HG03457 (cell line): ENCODE measurements at regions not wholly inside any gene's neighbourhood (a gene's known extent, or its start where the extent isn't known, plus 50 kb on each side); places are given as distances from the start of the nearest gene placed in this dataset.
"Not testable (repeated sequence)": the region's sequence is repeated elsewhere in the genome, so short reads cannot be mapped to it uniquely, and the experiment has no call there.

Source experiments
- ATAC-seq: cut with Tn5 transposase; IDR thresholded peaks from one replicate; pipeline ENCODE4 v1.9.1; 2021; ENCODE audit warnings: moderate number of reproducible peaks; ENCODE audit not compliant: unreplicated experiment

DNA sequence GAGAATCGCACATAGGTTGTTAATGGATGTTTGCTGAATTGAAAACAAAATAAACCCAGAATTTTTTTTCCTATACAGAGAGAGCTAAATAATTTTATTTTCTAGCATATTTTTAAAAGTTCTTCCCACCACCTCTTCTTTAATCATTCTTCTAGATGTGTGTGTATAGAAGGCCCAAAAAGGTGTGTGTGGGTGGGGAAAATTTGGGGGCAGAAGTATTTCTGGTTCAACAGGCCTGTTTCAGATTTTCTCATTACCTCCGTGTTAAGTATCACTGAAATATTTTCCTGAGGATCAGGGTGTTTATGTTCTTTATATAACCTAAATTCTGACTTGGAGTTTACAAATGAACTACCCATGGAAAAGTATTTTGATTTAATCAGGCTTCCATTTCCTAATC, 144.2 kb upstream of the ZNF804B start:
- ATAC-seq, result no peak

DNA sequence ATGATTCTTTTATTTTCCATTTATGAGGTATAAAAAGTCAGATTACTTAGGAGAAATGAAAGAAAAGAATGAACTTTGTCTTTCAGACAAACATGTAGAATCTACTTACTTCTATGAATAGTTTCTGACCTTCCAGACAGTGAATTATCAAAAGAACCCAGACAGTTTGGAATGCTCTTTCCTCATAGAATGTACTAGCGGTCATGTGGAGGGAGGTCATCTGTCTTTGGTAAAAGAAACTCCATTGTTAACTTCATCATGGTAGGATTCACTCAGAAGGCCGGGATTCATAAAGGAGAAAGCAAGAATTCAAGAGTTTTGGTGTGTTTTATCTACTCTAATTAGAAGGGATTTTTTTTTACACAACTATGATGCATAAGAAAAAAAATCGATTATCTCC, 144.8 kb upstream of the ZNF804B start:
- no peak for ATAC-seq

DNA sequence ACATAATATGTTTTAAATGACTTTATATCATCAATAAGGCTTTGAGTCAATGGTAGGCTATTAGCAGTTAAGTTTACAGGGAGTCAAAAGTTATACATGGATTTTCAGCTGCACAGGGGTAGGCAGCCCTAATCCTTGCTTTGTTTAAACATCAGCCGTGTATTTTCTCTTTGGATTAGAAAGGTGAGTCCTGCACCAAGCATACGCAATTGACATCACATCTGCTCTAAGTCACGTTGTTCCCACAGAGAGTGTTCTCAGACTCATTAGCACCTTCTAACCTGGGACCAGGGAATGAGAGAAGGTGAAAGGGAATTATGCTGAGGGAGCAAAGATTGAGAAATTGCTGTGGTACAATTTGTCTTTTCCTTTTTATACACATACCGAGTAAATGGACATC, 148.6 kb upstream of the ZNF804B start:
- no peak for ATAC-seq

GRCh38 chr7:88600695-88601094, 158.8 kb upstream of the ZNF804B start:
- ATAC-seq, result no peak

DNA sequence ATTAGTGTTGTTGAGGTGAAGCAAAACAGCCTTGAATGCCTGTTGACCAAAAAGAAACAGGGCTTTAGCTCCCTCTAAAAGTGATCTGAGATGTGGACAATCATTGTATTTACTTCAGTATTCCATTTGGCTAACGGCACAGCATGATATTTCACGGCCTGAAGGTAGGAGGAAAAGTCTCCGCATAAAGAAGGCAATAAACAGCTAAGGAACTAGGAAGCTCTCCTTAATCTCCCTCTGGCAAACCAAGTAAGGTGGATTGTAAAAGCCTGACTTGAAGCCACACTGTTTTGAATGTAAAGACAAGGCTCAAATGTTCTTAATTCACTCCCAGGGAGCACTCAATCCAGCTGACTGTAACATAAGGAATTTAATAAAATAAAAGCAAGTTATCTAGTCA, 160.0 kb upstream of the ZNF804B start:
- no peak for ATAC-seq

DNA sequence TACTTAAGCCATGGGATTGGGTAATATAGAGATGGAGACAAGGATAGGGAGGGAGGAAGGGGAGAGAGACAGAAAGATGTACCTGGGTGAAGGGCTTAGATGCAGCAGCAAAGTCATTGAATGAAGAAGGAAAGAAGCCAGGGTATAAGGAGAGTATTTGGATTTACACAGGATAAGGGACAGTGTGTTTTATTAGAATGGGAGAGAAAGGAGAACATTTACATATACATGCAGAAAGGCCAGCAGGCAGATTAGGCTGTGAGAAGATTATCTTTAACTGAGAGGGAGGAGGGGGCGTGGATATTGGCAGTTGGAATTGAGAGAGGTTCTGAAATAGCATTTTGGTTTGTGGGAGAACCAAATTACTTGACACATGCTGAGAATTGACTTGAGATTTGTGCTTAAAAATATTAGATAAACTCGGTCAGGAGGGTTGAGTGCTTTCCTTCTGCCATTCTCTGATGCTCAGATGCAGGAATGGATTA, 161.5 kb upstream of the ZNF804B start:
- ATAC-seq, result no peak

DNA sequence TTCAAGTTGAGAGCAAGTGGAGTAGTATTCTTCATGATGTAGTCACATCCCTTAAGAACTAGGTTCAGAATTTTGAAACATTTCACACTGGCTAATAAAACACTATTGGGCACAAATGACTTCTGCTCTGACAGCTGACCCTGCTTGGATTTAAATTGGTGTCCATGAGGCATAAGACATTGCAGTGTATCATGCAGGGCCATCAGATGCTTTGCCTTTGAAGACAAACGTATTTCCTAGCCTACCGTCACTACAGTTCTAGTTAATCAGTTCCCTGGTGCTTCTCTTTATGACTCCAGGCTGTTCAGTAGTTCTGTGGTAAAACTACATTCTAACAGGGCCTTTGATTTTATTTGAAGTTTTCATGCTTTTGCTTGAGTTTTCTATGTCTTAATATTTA, 168.5 kb upstream of the ZNF804B start:
- no peak for ATAC-seq

- no peak for ATAC-seq
Observed at GRCh38 chr7:88589927-88590326, 169.6 kb upstream of the ZNF804B start.

DNA sequence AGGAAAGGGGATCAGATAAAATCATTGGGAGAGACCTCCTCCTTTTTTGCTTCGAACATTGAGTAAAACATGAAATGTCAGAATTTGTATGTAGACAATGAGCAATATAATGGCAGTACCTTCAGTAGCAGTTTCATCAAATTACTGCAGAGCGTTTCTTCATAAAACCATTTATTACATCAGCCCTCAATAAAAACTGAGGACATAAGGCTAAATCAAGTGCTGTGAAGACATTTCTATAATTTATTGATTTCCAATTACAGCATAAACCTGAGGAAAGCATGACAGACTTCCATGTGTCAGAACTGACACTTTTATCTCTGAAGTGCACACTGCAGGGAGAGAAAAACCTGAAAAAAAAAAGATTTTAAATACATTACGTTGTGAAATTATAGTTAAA, 172.6 kb upstream of the ZNF804B start:
- no peak for ATAC-seq

- no peak for ATAC-seq
Observed at GRCh38 chr7:88586219-88586618, 173.3 kb upstream of the ZNF804B start.

GRCh38 chr7:88576720-88577119, 182.8 kb upstream of the ZNF804B start:
- no peak for ATAC-seq

GRCh38 chr7:88566162-88566729, 193.3 kb upstream of the ZNF804B start:
- no peak for ATAC-seq

GRCh38 chr7:88565401-88565800, 194.1 kb upstream of the ZNF804B start:
- no peak for ATAC-seq

- not testable (repeated sequence) for ATAC-seq
Observed at GRCh38 chr7:88556441-88556840, 203.1 kb upstream of the ZNF804B start.

DNA sequence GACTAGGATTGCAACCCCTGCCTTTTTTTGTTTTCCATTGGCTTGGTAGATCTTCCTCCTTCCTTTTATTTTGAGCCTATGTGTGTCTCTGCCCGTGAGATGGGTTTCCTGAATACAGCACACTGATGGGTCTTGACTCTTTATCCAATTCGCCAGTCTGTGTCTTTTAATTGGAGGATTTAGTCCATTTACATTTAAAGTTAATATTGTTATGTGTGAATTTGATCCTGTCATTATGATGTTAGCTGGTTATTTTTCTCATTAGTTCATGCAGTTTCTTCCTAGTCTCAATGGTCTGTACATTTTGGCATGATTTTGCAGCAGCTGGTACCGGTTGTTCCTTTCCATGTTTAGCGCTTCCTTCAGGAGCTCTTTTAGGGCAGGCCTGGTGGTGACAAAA, 204.7 kb upstream of the ZNF804B start:
- not testable (repeated sequence) for ATAC-seq

DNA sequence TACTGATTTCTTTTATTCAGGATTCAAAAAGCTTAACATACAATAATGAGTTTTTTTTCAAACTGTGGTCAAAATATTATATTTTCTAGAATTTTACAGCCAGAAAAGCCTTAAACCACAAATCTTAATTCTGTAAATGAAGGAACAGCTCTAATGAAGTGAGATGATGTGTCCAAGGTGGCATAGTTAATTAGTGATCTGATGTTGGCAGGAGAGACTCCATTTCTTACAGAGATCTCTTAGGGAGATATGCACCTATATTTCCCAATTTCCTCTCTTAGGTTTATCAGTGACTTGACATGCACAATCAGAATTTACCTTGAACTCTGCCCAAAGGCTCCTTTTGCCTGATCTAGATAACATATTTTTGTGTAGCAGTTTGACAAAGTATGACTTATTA, 211.1 kb upstream of the ZNF804B start:
- ATAC-seq, result no peak

GRCh38 chr7:88546808-88547207, 212.7 kb upstream of the ZNF804B start:
- no peak for ATAC-seq

GRCh38 chr7:88545663-88546062, 213.8 kb upstream of the ZNF804B start:
- ATAC-seq, result no peak

DNA sequence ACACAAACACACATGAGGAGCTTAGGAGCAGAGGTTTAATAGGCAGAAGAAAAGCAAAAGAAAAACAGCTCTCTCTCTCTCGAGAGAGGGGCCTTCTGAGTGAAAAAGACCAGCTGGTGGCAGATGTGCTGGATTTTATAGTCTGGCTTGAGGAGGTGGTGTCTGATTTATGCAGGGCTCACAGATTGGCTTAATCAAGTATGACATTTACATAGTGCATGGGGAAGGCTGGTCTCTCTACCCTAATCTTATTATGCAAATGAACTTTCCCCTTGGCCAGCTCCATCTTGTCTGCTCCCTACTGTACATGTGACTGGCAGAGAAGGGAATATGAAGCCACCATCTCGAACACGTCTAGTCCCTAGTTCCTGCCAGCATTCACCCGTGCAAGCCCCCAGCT, 219.5 kb upstream of the ZNF804B start:
- ATAC-seq, result no peak

DNA sequence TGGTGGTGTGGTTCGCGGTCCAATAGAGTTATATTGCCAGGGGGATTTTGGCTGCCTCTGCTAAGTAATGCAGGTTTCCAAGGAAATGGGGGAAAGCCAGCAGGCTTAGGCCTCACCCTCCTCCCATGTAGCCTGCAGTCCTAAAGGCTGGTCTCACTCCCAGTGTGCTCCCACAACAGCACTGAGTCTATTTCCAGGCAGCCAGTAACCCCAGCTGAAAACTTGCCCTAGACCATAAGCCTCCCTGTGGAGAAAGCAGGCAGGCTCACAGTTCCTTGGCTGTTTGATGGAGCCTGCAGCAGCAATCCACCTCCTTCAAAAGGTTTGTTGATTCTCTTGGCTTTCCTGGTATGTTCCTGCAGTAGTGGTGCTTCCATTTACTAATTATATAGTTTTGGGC, 220.0 kb upstream of the ZNF804B start:
- no peak for ATAC-seq

- ATAC-seq, result no peak
Observed at GRCh38 chr7:88523645-88524044, 217.0 kb upstream of the STEAP4 start.

- ATAC-seq, result no peak
Observed at GRCh38 chr7:88522771-88523293, 216.1 kb upstream of the STEAP4 start.

GRCh38 chr7:88516429-88516828, 209.7 kb upstream of the STEAP4 start:
- no peak for ATAC-seq
